Esophagus squamous epithelium (tissue), 4 donors: ENCODE measurements at regions not wholly inside any gene's neighbourhood (a gene's known extent, or its start where the extent isn't known, plus 50 kb on each side); places are given as distances from the start of the nearest gene placed in this dataset.

ENCODE experiments used
- CTCF ChIP-seq, 6 experiments: fragments of 450-650 bp in 4 of 6; fragments of 200-600 bp in 2 of 6; sonication (generic) in 2 of 6; IDR thresholded peaks; one replicate each; pipeline ENCODE4 v1.5.1; 2016 to 2019; ENCODE audit warnings: antibody characterized with exemption in 6 of 6, mild to moderate bottlenecking in 4 of 6, moderate library complexity in 4 of 6
- POLR2A ChIP-seq, 4 donors: fragments of 450-650 bp; IDR thresholded peaks; one replicate each; pipeline ENCODE4 v1.6.1; 2017; ENCODE audit warnings: antibody characterized with exemption in 4 of 4, mild to moderate bottlenecking in 4 of 4, moderate library complexity in 3 of 4

DNA sequence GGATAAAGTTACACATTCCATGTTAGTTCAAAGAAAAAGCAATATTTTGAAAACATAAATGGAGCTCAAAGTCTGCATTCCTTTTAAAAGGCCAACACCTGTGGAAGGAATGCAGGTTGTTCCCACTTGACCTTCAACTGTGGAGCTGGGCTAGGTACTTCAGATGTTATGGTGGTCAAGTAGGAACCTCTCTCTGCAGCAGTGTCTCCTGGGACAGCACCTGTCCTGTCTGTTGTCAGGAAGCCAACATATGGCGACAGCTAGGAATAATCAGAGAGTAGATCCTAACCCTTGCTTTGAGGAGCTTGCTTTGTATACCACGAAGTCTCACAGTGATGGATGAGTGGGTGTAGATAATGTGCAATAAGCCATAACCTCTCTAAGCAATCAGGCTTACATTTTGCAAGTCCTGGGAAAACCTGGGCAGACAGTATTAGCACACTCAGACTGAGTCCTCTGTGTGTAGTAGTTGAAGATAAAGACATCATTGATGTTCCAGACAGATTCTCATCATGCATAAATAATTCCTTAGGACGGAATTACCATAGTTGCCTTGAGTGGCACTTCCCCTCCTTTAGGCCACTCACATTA lies 347.5 kb downstream of the PRL start:
- no peak for TF ChIP-seq CTCF (IDR thresholded peaks at IDR 0.05)
- TF ChIP-seq POLR2A (IDR thresholded peaks at IDR 0.05): no peak
